NCI-H1105 (cell line): ENCODE measurements at regions not wholly inside any gene's neighbourhood (a gene's known extent, or its start where the extent isn't known, plus 50 kb on each side); places are given as distances from the start of the nearest gene placed in this dataset.

Experiments
- DNase-seq: peaks from one replicate; lab custom pipeline; 2025; lab: John Stamatoyannopoulos, UW

- peak; percentile 73 for DNase-seq
These were observed 267.4 kb upstream of the HMGA2 start for GRCh38 chr12:65556676-65557437.

- no peak for DNase-seq
These were observed 266.7 kb upstream of the HMGA2 start for GRCh38 chr12:65557438-65558181.

DNA sequence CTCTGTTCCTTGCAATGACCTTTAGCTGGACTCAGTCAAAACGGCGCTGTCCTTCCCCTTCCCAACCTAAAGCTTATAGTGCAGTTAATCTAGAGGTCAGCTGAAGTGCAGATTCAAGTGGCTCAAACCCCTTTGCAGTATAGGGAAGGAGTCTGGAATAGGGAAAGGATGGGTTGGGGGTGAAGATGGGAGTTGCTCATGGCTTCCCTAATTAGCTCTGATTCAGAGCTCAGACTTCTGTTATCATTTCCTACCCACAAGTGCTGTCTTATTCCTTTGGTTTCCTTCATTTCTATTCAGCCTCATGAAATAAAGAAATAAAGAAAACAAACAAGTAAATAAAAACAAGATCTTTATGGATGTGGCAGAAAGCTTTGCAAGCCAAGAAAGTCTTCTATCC lies 264.0 kb upstream of the HMGA2 start:
- no peak for DNase-seq

- no peak for DNase-seq
These were observed 262.4 kb upstream of the HMGA2 start for GRCh38 chr12:65561798-65562382.

DNA sequence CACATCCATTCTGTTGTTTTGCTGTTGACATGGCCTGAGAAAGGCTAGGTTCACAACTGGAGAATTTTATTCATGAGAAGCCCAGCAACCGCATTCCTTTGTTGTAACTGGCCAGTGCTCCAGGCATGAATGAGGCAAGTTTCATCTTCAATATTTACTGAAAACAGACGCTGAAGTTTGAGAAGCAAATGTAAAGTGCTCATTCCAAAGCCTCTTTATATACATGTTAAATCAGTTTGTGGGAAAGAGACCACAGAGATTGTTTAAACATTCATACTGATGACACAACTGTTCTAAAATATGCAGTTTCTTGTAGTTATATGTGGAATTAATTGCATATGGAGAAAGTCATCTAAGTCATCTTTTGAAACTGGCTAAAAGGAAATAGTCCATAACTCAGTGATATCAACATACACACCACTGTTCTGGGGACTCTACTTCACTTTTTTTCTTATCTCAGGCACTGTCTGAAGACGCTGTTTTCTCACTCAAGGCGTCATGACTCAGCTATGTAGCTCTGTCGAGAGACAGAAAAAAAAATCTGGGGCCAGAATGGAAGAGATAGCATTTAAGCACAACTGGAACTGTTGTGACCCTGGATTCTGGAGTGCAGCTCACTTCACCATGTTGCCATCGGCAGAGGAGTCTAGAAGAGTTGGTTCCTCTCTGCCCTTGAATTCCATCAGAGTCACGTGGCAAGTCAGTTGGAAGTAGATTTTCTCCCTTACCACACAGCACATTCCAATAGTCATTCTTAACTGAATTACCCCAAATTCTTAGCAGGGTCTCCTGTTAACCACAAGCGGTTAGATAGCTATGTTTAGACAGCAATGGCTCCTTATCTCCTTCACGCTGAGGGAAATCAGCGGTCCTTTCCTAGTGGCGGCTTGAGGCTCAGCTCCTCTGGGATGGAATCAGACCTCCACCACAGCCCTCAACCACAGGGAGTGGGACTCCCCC lies 258.4 kb upstream of the HMGA2 start:
- no peak for DNase-seq

GRCh38 chr12:65566751-65567150 lies 257.5 kb upstream of the HMGA2 start:
- DNase-seq = no peak

GRCh38 chr12:65567820-65568219 lies 256.5 kb upstream of the HMGA2 start:
- peak; percentile 14 for DNase-seq

DNA sequence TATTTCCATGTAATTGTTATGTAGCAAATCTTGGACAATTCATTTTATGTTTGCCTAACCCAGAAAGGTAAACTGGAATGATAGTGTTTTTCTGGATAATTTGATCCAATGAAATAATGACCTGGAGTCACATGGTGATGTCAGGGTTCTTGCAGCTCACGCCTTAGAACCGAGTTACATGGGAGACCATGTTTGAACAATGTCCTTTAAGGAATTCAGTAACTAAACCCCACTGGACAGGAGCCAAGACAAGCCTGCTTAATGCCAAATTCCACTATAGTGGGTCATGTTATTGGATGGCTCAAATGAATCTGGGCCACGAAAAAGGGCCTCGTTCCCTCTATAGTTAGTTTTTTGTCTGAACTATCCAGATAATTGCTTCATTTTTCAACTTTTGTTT lies 255.8 kb upstream of the HMGA2 start:
- no peak for DNase-seq

GRCh38 chr12:65570451-65571130 lies 253.7 kb upstream of the HMGA2 start:
- DNase-seq = no peak

GRCh38 chr12:65574867-65575266 lies 249.4 kb upstream of the HMGA2 start:
- DNase-seq = no peak

DNA sequence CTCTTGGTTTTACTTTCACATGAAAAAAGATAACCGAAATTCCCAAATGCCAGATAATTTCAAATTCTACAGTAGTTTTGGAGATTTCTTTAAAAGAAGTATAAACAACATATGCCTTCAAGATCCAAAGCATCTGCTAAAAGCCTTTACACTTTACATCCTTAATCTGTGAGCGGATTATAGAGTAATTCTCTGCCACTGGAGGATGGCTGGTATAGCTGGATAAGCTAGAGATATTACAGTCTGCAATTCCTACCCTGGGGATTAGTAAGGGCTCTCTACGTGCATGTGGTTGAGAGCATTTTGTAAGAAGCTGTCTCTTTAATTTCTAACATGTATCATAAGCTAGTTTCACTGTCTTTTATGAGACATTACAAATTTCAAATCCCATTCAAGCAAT lies 240.3 kb upstream of the HMGA2 start:
- no peak for DNase-seq

DNA sequence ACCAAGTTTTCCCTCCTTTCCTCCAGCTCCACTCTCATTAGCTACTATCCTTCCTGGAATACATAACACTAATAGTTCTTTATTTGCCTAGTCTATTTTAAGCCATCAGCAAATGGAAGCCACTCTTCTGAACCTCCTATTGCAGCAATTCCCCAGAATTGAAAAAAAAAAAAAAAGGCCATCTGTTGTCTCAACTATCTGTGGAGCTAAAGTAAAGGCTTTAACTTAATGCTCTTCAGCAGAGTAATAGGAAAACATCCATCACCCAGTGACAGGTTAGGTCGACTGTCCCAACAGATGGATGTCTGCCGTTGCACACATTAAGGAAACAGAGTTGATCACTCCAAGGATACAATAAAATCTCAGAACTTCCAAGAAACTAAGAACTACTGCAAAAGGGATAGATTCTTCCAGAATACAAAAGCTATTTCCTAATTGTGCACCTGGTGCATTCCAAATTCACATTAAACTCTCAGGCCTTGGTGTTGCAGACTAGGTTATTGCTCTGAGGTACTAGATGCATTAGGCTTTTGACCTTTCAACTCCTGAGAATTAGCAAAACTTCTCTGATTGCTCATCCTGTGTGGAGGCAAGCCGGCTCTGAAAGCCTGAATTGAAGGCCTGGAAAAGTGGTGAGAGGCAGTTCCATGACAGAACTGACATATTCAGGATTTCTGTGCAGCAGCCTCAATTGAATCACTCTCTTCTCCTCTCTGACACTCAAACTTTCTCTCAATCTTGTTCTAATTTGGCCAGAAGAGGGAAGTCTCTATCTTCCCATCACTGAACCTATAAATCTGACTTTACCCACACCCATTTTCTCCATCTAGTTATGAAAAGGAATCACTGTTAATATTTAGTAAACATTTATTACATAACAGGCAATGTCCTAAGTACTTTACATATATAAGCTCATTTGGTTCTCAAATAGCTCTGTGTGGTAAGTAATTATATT lies 238.4 kb upstream of the HMGA2 start:
- no peak for DNase-seq

DNA sequence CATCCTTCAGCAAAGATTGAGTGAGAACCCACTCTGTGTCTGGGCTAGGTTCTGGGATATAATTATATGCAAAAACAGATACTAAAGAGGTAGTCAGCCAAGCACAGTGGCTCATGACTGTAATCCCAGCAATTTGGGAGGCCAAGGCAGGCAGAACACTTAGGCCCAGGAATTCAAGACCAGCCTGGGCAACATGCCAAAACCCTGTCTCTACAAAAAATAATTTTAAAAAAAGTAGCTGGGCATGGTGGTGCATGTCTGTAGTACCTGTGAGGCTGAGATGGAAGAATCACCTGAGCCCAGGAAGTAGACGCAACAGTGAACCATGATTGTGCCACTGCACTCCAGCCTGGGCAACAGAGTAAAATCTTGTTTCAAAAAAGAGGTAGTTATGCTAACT lies 237.5 kb upstream of the HMGA2 start:
- no peak for DNase-seq

DNA sequence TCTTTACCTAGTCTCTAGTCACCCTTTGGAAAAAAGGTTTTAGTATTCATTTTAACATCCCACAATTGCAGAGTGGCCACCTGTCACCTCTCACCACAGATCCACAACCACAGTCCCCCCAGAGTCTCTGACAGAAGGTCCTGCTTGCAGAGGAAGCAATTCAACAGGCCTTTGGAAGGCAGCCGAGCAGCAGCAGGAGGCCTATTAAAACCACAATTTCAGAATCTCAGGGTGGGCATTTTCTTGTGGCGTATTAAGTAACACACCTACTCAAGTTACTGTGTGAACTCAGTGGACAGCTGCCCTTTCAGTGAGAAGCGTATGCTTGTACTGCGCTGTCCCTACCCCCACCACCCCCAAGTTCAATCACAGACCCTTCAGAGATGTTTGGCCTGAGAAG lies 234.0 kb upstream of the HMGA2 start:
- no peak for DNase-seq

DNA sequence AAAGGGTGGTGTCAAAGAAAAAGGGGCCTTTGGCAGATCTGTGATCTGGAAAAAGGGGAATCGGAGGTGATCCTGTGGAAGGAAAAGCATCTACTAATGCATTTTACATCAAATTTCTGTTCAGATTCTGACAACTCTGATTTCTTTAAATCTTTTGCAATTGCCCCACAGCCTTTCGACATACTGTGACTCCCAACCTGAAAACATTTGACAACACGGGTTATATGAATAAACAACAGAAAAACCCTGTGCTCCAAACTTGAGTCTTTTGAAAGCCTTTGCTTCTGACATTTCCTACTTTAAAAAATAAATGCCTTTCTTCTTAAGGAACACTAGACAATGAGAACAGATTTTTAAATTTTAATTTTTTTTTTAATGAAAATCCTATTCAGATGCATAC lies 231.9 kb upstream of the HMGA2 start:
- DNase-seq = no peak

DNA sequence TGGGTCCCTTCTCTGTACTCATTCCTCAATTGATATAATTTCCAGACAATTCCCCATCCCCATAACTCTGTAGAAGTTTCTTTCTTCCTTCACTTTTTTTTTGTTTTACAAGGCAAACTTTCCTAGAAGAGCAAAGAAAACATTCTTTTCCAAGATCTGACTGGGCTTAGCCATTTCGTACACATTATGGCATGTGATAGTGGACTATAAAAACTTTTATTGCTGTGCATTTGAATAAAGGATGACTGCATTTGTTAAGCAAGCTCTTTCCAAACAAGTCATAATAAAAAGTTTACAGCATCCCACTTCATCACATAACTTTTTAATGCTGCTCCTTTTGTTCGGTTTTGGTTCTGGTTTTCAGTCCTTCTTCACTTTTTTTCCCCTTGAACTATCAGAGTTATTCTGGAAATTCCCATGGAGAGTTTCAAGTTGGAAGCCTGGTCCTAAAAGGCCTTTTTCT lies 231.0 kb upstream of the HMGA2 start:
- no peak for DNase-seq

DNA sequence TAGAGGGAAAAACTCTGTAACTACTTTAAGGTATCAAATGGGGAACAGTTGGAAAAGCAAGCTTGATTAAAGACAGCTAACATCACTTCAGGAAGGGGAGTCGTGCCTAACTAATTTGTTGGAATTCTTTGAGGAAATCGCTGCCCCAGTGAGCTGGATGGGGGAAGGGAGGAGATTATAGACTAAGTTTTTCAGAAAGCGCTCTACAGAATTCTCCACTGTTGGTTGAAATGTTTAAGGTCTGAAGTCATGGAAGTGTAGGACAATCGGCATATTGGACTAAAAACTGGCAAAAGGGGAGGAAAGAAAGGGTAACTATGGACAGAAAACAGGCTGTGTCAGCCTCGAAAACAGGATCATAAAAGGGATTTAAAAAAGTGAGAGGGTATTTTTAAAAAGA lies 229.9 kb upstream of the HMGA2 start:
- no peak for DNase-seq

DNA sequence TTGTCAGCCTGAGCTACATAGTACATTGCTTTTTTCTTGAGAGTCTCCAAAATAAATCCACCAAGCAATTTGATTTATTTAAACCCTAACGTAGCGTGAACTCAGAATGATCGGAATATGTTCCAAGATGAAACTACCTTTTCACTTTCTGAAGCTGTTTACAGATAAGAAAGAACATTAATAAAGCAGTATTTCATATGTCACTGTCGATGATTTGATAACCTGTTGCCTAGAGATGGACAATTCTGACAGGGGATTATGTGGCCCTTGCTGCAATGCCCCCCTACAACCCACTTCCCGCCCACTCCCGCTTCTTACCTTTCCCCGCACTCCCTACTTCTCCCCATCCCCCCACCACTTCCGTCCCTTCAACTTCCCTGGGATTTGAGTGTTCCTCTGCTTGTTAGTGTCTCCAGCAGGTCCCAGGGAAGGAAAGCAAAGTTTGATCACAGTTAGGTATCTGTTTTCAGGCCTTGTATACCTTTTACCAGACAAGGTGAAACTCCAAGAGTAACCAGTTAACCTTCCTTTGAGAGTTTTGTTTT lies 229.2 kb upstream of the HMGA2 start:
- no peak for DNase-seq

DNA sequence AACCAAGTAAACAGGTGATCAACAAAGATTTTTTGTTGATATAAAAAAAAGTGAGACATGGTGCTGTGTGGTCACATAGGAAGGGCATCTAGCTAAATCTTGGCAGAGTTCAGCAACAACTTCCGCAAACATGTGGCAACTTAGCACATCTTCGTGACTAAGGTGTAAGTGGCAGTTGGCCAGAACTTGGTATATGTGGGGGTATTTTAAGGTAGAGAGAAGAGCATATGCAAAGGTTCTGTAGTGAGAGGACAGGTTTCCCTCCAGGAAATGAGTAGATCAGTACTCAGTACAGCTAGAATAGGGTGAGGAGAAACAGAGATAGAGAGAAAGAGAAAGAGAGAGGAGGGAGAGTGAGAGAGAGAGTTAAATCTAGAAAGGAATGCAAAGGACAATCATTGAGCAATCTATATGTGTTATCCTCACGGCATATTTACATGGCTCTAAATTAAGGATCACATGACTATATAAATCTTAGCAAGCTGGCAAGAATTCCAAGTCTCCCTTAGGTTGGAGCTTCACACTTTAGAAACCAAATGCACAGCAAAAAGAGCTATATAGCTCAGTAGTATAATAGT lies 227.7 kb upstream of the HMGA2 start:
- DNase-seq = no peak

GRCh38 chr12:65597527-65597926 lies 226.8 kb upstream of the HMGA2 start:
- DNase-seq = no peak
